Suppressor macrophage treated with lipopolysaccharide for 4 hours (primary cell): ENCODE measurements at regions not wholly inside any gene's neighbourhood (a gene's known extent, or its start where the extent isn't known, plus 50 kb on each side); places are given as distances from the start of the nearest gene placed in this dataset.
"Not testable (repeated sequence)": the region's sequence is repeated elsewhere in the genome, so short reads cannot be mapped to it uniquely, and the experiment has no call there.

Source experiments
- DNase-seq: peaks from one replicate; pipeline ENCODE4 v3.0.0-alpha.2; 2020

GRCh38 chr5:100379254-100379858 lies 155.8 kb upstream of the FAM174A start:
- DNase-seq: not testable (repeated sequence)

- DNase-seq: not testable (repeated sequence)
Measured at GRCh38 chr5:100364757-100365478, 170.3 kb upstream of the FAM174A start.

- not testable (repeated sequence) for DNase-seq
Measured at GRCh38 chr5:100364343-100364742, 170.8 kb upstream of the FAM174A start.

GRCh38 chr5:100359998-100360397 lies 175.2 kb upstream of the FAM174A start:
- DNase-seq: not testable (repeated sequence)

GRCh38 chr5:100346269-100346668 lies 188.9 kb upstream of the FAM174A start:
- DNase-seq: not testable (repeated sequence)

- DNase-seq: not testable (repeated sequence)
Measured at GRCh38 chr5:100341485-100341884, 193.7 kb upstream of the FAM174A start.

GRCh38 chr5:100322483-100322882 lies 212.7 kb upstream of the FAM174A start:
- DNase-seq: no peak

GRCh38 chr5:100319885-100320284 lies 215.3 kb upstream of the FAM174A start:
- no peak for DNase-seq

- DNase-seq: peak; percentile 55
Measured at GRCh38 chr5:100313657-100314056, 221.5 kb upstream of the FAM174A start.

- DNase-seq: no peak
Measured at GRCh38 chr5:100311806-100312205, 223.4 kb upstream of the FAM174A start.

GRCh38 chr5:100306000-100306399 lies 229.2 kb upstream of the FAM174A start:
- DNase-seq: no peak

GRCh38 chr5:100303216-100303615 lies 232.0 kb upstream of the FAM174A start:
- no peak for DNase-seq

- DNase-seq: peak; percentile 64
Measured at GRCh38 chr5:100299261-100299660, 235.9 kb upstream of the FAM174A start.

- no peak for DNase-seq
Measured at GRCh38 chr5:100276071-100276470, 259.1 kb upstream of the FAM174A start.

GRCh38 chr5:100275631-100276030 lies 259.5 kb upstream of the FAM174A start:
- no peak for DNase-seq

GRCh38 chr5:100273846-100274580 lies 261.2 kb upstream of the FAM174A start:
- no peak for DNase-seq

GRCh38 chr5:100270023-100270771 lies 265.0 kb upstream of the FAM174A start:
- DNase-seq: no peak

GRCh38 chr5:100260968-100261367 lies 274.2 kb upstream of the FAM174A start:
- DNase-seq: no peak

GRCh38 chr5:100252944-100253343 lies 282.2 kb upstream of the FAM174A start:
- no peak for DNase-seq

- DNase-seq: no peak
Measured at GRCh38 chr5:100252037-100252436, 283.1 kb upstream of the FAM174A start.

- no peak for DNase-seq
Measured at GRCh38 chr5:100249884-100250269, 285.3 kb upstream of the FAM174A start.

- no peak for DNase-seq
Measured at GRCh38 chr5:100249211-100249883, 285.8 kb upstream of the FAM174A start.

- DNase-seq: no peak
Measured at GRCh38 chr5:100232736-100233135, 302.4 kb upstream of the FAM174A start.
